Suppressor macrophage (primary cell): ENCODE measurements at regions not wholly inside any gene's neighbourhood (a gene's known extent, or its start where the extent isn't known, plus 50 kb on each side); places are given as distances from the start of the nearest gene placed in this dataset.
"Not testable (repeated sequence)": the region's sequence is repeated elsewhere in the genome, so short reads cannot be mapped to it uniquely, and the experiment has no call there.

Experiments
- DNase-seq, 4 experiments: peaks; one replicate each; pipeline ENCODE4 v3.0.0-alpha.2; 2020 to 2022

DNA sequence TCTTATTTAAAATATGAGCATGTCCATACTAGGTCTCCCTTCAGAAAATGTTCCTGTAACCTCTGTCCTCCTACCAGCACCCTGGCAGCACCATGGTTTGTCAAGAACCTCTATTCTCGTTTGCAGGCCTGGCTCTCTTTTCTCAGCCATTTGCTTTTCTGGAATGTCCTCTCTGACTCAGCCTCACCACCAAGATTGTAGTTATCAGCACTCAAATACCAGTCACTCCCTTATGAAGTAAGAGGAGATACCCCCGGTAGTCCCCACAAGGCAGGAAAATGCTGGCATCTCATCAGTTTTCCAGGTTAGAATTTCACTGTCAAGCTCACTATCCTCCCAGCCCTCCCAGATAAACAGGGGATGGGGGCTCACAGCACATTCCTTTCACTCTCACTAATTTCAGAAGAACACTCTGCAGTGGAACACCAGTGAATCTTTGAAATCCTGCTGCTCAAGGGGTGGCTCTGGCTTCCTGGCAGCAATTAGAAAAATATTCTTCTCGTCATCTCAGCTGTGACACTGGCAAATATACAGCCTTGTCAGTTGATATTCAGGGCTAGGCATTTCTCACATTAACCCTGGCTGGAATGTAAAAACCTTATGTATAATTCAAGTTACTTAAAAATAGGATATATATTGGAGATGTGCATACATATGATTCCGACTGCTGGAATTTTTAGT is 129.2 kb downstream of the TBX18 start:
- no peak for DNase-seq

DNA sequence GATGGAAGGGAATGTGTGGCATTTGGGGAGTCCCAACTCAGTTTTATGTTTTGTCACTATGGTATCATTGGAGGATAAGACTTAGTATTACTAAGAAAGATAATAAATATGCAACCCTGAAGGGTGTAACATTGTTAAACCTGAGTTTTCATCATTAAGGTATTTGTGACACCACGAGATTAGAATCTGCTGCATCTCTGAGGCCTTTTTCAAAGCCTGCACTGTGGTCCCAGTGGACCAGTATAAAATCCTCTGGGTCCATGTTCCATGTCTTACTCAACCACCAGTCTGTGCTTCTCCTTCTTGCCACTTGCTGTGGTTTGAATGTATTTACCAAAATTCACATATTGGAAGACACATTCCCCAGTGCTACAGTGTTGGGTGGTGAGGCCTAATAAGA is 130.6 kb downstream of the TBX18 start:
- DNase-seq = no peak

DNA sequence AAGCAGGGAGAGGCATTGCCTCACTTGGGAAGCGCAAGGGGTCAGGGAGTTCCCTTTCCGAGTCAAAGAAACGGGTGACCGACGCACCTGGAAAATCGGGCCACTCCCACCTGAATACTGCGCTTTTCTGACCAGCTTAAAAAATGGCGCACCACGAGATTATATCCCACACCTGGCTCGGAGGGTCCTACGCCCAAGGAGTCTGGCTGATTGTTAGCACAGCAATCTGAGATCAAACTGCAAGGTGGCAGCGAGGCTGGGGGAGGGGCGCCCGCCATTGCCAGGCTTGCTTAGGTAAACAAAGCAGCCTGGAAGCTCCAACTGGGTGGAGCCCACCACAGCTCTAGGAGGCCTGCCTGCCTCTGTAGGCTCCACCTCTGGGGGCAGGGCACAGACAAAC is 137.9 kb downstream of the TBX18 start:
- DNase-seq = not testable (repeated sequence)

- no peak for DNase-seq
These were observed 138.9 kb downstream of the TBX18 start for GRCh38 chr6:84625506-84625905.

DNA sequence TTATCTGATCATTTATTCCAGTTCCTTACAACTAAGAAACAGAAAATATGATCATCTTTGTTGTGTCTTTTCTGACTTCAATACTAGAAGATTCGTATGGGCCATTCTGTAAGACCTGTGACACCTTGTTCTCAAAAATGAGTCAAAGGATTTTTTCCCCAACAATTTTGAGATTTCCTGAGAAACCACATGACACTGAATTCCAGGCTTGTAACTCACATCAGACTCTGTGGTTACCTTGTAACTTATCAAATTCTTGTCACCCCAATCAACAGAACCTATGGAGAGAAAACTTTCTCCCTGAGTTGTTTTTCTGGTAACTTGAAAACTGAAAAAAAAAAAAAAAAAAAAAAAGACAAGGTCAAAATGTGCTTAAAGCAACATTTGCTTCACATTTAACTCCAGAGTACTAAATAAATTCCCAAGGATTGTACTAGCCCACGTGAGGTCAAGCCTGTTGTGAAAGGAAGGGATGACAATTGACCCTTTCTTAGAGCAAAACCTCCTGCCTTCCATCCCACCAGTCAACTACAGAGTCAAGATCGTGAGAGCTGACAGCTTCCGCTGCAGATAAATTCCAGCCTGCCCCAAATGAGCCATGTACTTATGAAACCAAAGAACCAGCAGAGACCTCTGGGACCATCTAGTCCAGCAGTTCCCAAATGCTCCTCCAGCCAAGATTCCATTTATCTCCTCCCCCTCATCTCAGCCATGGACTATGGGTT is 140.3 kb downstream of the TBX18 start:
- no peak for DNase-seq

DNA sequence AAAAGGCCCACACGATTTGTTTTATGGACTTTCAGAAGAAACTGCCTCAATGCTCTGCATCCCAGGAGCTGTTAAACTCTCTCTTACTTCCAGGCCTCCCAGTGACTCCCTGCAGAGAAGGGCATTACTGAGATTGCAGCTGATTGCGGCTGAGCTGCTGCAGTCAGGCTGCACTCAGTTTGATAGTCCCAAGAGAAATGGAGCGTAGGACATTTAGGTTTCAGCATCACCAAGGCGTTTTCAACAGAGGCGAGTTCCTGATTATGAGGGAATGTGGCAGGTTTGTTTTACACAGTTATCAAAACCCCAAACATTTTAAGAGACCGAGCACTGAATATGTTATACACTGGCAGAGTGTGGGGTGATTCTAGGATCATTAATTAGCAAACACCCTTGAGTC is 145.6 kb downstream of the TBX18 start:
- no peak for DNase-seq

DNA sequence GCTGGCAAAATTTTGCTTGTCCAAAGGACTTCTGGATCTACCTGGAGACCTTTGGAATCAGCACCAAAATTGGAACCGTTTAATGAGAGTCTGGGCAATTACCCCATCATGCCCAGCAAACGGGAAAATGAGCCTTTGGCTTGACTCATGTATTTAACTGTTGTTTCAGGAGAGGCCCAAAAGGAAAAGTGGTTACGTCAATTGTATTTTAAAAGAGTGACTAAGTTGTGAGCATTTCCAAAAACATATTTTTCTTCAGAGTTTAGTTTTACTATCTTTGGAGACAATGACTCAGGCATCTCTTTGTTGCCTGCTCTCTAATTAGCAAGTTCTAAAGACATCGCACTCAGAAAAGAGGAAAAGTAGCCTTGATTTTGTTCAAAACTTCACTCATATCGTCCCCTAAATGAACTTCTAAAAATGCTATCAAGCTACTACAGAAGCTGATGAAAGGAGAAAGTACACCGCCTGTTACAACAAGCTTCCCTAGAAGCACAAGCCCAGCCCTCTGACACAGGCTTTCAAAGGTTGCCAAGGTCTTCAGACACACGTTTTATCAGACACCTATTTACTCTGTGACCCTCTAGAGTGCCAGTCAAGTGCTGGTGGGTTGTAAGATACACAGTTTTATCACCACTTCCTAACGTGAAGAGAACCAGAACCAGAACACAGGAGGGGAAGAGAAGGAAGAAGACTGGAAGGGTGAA is 146.2 kb downstream of the TBX18 start:
- DNase-seq = no peak

DNA sequence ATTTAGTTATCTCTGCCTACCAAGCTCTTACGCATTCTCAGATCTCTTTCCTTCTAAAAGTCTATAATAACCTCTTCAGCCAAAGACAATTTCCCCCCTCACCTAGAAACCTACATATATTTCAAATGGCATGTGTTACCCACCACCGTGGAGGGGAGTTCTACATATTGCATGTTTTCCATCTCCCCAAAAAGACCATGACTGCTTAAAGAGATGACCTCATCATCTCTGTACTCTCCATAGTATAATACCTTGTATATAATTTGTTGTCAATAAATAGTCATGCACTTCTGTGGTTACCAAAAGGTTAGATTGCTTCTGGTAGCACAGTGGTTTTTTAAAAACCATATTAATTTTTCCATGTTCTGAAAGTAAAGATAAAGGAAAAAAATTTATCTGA is 148.4 kb downstream of the TBX18 start:
- no peak for DNase-seq

- DNase-seq = no peak
These were observed 149.1 kb downstream of the TBX18 start for GRCh38 chr6:84615113-84615850.

- no peak for DNase-seq
These were observed 157.5 kb downstream of the TBX18 start for GRCh38 chr6:84606860-84607259.

DNA sequence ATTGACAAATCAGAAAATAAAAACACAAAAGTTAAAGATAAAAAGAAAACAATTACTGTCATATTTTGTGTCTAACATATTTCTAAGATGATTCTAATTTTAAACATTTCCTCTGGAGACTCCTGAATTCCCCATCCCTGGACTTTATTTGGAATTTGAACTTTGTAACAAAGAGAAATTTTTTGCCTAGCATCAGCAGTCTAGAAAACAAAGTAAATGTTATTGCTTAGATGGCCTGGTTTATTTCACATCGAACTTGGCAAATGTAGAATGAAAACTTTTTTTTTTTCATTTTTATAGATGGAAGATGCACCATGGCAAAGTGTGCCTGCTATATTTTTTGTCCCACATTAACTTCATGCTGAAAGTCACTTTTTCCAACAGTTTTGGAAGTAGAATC is 159.1 kb downstream of the TBX18 start:
- DNase-seq = no peak

- DNase-seq = no peak
These were observed 163.0 kb downstream of the TBX18 start for GRCh38 chr6:84601366-84601765.

DNA sequence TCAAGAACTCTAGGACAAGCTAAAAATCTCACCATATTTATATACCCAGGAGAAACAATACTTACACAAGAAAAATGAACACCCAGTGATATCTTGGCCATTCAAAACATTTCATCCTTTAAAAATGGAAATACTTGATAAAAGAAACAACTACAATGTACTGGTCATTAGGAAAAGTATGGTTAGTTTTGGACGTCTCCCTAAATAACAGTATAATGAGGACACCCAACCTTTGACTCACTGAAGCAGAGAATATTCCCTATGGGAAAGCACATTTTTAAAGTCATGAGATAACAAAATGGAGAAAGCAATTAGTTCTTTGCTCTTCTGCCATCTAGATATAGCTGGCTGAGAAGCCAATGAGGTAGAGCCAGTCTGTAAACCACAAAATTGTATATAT is 164.4 kb downstream of the TBX18 start:
- DNase-seq = no peak

- DNase-seq = peak in 1 of 4 experiments; percentile 17
These were observed 167.0 kb downstream of the TBX18 start for GRCh38 chr6:84597238-84597875.

DNA sequence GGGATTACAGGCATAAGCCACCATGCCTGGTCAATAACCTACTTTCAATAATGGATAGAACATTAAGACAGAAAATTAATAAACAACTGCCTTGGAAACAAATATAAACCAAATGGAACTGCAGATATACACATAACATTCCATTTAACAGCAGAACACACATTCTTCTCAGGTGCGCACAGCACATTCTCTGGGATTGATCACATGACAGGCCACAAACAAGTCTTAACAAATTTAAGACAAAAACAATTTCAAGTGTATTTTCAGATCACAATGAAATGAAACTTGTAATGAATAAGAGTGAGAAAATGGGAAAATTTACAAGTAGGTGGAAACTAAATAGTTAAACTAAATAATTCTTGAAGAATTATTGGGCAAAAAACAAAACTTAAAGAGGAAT is 167.9 kb downstream of the TBX18 start:
- no peak for DNase-seq

DNA sequence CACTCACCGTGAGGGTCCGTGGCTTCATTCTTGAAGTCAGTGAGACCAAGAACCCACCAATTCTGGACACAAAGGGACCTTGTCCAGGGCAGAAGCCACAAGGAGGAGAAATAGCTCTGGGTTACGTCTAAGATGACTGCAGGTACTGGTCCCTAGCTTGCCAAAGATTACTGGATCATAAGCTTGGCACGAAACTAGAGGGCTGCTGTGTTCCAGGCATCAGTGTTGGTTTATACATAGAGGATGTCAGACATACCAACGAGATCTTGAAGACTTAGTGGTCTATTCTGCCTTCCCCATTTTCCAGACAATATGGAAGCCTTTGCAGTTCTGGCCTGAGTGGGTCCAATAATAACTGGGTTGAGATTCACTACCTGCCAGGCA is 175.7 kb downstream of the TBX18 start:
- no peak for DNase-seq

- DNase-seq = not testable (repeated sequence)
These were observed 176.3 kb downstream of the TBX18 start for GRCh38 chr6:84587994-84588696.

DNA sequence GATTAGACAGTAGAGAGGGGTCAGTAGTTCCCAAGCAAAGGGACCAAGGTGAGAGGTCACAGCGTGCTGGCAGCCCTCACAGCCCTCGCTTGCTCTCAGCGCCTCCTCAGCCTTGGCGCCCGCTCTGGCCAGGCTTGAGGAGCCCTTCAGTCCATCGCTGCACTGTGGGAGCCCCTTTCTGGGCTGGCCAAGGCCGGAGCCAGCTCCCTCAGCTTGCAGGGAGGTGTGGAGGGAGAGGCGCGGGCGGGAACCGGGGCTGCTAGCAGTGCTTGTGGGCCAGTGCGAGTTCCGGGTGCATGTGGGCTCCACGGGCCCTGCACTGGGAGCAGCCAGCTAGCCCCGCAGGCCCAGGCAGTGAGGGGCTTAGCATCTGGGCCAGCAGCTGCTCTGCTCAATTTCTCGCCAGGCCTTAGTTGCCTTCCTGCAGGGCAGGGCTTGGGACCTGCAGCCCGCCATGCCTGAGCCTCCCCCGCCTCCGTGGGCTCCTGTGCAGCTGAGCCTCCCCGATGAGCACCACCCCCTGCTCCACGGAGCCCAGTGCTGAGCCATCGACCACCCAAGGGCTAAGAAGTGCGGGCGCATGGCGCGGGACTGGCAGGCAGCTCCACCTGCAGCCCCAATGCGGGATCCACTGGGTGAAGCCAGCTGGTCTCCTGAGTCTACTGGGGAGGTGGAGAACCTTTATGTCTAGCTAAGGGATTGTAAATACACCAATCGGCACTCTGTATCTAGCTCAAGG is 177.0 kb downstream of the TBX18 start:
- not testable (repeated sequence) for DNase-seq

DNA sequence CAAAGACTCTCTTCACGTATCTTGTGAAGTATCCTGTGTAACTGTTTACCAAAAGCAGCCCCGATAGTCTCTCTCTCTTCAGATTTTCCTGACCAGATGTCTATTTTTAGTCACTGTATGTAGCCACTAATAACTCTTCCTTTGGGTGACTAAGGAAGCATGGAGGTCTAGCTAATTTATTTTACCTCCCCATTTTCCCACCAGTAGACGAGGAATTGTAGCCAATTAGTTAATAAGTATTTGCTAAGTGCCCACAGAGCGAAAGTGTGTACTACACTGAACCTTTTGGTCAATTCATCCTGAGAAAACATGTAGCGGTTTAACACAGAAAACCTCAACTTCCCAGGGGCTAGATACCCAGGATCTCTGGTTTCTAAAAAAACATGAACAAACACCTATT is 180.6 kb downstream of the TBX18 start:
- DNase-seq = no peak

GRCh38 chr6:84582997-84583396 is 181.4 kb downstream of the TBX18 start:
- no peak for DNase-seq
